ENCODE measurements at regions not wholly inside any gene's neighbourhood (a gene's known extent, or its start where the extent isn't known, plus 50 kb on each side); places are given as distances from the start of the nearest gene placed in this dataset.

- Histone ChIP-seq H3K79me1 (ENCODE audit: low read depth in 1 of 2, low read length in 2 of 2) (no peaks in the 10 kb centered on the region), H3K23ac (ENCODE audit: low read depth, low read length) (no peak overlapping the region), H3K56ac (ENCODE audit: extremely low read depth, insufficient read depth, low read length) (no peak overlapping the region), H2BK5ac (ENCODE audit: low read depth, low read length, poor library complexity, severe bottlenecking) (no peak overlapping the region), H3K4me3 (ENCODE audit: insufficient read depth, low read depth, low read length) (no peak overlapping the region), H2BK15ac (ENCODE audit: low read depth, low read length) (no peak overlapping the region), H2BK120ac (ENCODE audit: low read depth, low read length) (no peak overlapping the region), H4K8ac (ENCODE audit: low read depth in 2 of 2, low read length in 2 of 2) (no peak overlapping the region), H2AK9ac (replicated peaks; ENCODE audit: low read depth, low read length, poor library complexity) (no peak overlapping the region), H3K4ac (ENCODE audit: low read depth, low read length) (no peak overlapping the region), H4K20me1 (ENCODE audit: insufficient read depth, low read length) (no peaks in the 10 kb centered on the region), H3K36me3 (ENCODE audit: control insufficient read depth, insufficient read depth, low read length) (no peaks in the 10 kb centered on the region), H2BK20ac (ENCODE audit: low read depth, low read length) (no peak overlapping the region), H4K5ac (ENCODE audit: low read depth, low read length) (no peak overlapping the region), H3K18ac (ENCODE audit: low read depth, low read length) (no peak overlapping the region), H3K4me1 (ENCODE audit: control insufficient read depth, insufficient read depth, low read length) (no peaks in the 10 kb centered on the region), H3K4me2 (ENCODE audit: low read depth, low read length) (no peak overlapping the region), H2AK5ac (ENCODE audit: low read depth, low read length) (no peak overlapping the region), H2AFZ (replicated peaks; ENCODE audit: low read length, poor library complexity) (no peak overlapping the region), H3K27ac (ENCODE audit: insufficient read depth, low read length) (no peak overlapping the region), H3K9me3 (ENCODE audit: control insufficient read depth, insufficient read depth, low read length) (peaks cover 14% of the 10 kb centered on the region), H4K91ac (ENCODE audit: insufficient read depth, low read depth, low read length) (no peak overlapping the region), H3K9me1 (ENCODE audit: insufficient read depth, low read length) (no peaks in the 10 kb centered on the region), H3K27me3 (ENCODE audit: control insufficient read depth, insufficient read depth, low read length) (no peaks in the 10 kb centered on the region), H3K9ac (ENCODE audit: low read depth, low read length) (no peak overlapping the region), H3K14ac (replicated peaks; ENCODE audit: low read depth, low read length) (no peak overlapping the region)
- CTCF ChIA-PET: no interaction called here
- TF ChIP-seq RCOR1 (IDR thresholded peaks at IDR 0.05; ENCODE audit: insufficient replicate concordance, low read length): no peak
- no peak for TF ChIP-seq SMC3 (IDR thresholded peaks at IDR 0.05; ENCODE audit: low read depth, low read length)
- TF ChIP-seq BHLHE40 (IDR thresholded peaks at IDR 0.05; ENCODE audit: low read depth, low read length): no peak
- no peak for TF ChIP-seq ELK1 (IDR thresholded peaks at IDR 0.05; ENCODE audit: borderline replicate concordance, low read depth, low read length)
- no peak for TF ChIP-seq MAFK (IDR thresholded peaks at IDR 0.05; ENCODE audit: low read depth, low read length)
- TF ChIP-seq MXI1 (IDR thresholded peaks at IDR 0.05; ENCODE audit: borderline replicate concordance, low read depth, low read length): no peak
- TF ChIP-seq RFX5 (IDR thresholded peaks at IDR 0.05; ENCODE audit: low read depth, low read length): no peak
- no peak for TF ChIP-seq CEBPB (IDR thresholded peaks at IDR 0.05; ENCODE audit: low read depth, low read length)
- TF ChIP-seq RAD21 (IDR thresholded peaks at IDR 0.05; ENCODE audit: low read length): no peak
- no peak for TF ChIP-seq MAZ (IDR thresholded peaks at IDR 0.05; ENCODE audit: borderline replicate concordance, low read depth, low read length)
- no peak for TF ChIP-seq CHD1 (IDR thresholded peaks at IDR 0.05; ENCODE audit: low read depth, low read length)
- TF ChIP-seq POLR2A (IDR thresholded peaks at IDR 0.05; ENCODE audit: low read depth, low read length): no peak
- TF ChIP-seq FOS (IDR thresholded peaks at IDR 0.05; ENCODE audit: low read depth, low read length): no peak
- TF ChIP-seq USF2 (IDR thresholded peaks at IDR 0.05; ENCODE audit: low read depth, low read length): no peak
- no peak for TF ChIP-seq CTCF (conservative IDR thresholded peaks at IDR 0.05; ENCODE audit: low read depth, low read length)
- TF ChIP-seq NFE2L2 (IDR thresholded peaks at IDR 0.05; ENCODE audit: low read depth, low read length): no peak
- dilution Hi-C loops (cut with HindIII; ENCODE audit: low sequenced_read_pairs, unreplicated experiment): no loop called here
- no TSS peak for BruUV-seq (replicated peaks)
- intact Hi-C loops (cut with micrococcal nuclease): no loop called here
- in situ Hi-C loops (cut with MboI; ENCODE audit: low sequenced_read_pairs): no loop called here
- DNase-seq: no peak
- ATAC-seq (ENCODE audit: low read depth): no peak
- POLR2A ChIA-PET (ENCODE audit: unreplicated experiment): no interaction called here
- 17% methylated on average over 1 of the region's 2 CpGs; no CpG with 5 or more reads in 1 of the 2 experiments for WGBS, 2 experiments (ENCODE audit: extremely low coverage in 2 of 2, insufficient read length in 1 of 2)
Measured at GRCh38 chr10:111273635-111274034, 196.8 kb downstream of the ADRA2A start.
